ENCODE measurements at regions not wholly inside any gene's neighbourhood (a gene's known extent, or its start where the extent isn't known, plus 50 kb on each side); places are given as distances from the start of the nearest gene placed in this dataset.

GRCh38 chr4:167721617-167722486 is 370.5 kb upstream of the ANXA10 start:
- no peak overlapping the region for H3K27ac ChIP-seq
- H3K9me3 ChIP-seq (ENCODE audit: low read depth, low read length): no peaks in the 10 kb centered on the region
- TF ChIP-seq EZH2 (IDR thresholded peaks at IDR 0.05) (no peak), FOXP2 (optimal IDR thresholded peaks at IDR 0.05; ENCODE audit: control extremely low read depth, extremely low read length, insufficient read depth) (no peak), POLR2AphosphoS5 (IDR thresholded peaks at IDR 0.05; ENCODE audit: borderline replicate concordance, low read depth, low read length) (no peak)
- no peak overlapping the region for H3K4me3 ChIP-seq
- no peaks in the 10 kb centered on the region for H3K36me3 ChIP-seq (ENCODE audit: insufficient read depth, low read length)
- DNase-seq (ENCODE audit: low read depth, low spot score): no peak
- no peak overlapping the region for H3K9ac ChIP-seq (ENCODE audit: insufficient read length)

DNA sequence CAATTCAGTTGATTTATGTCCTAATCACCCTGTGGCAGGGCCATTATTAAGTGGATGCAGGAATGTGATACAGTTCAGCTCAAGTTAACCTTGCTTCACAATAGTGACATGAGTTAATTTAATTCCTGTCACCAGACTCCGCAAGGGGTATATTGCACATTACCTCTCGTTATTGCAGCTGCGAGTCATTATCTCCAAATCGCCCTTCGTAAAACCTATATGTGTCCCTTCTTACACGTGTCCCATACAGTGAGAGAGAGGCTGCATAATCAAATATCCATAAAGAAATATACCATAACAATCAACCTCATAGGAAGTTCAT is 369.9 kb upstream of the ANXA10 start:
- H3K9ac ChIP-seq (ENCODE audit: insufficient read length): no peak overlapping the region
- no peaks in the 10 kb centered on the region for H3K36me3 ChIP-seq (ENCODE audit: insufficient read depth, low read length)
- TF ChIP-seq FOXP2 (optimal IDR thresholded peaks at IDR 0.05; ENCODE audit: control extremely low read depth, extremely low read length, insufficient read depth) (no peak), POLR2AphosphoS5 (IDR thresholded peaks at IDR 0.05; ENCODE audit: borderline replicate concordance, low read depth, low read length) (no peak), EZH2 (IDR thresholded peaks at IDR 0.05) (no peak)
- H3K4me3 ChIP-seq: no peak overlapping the region
- no peak overlapping the region for H3K27ac ChIP-seq
- no peaks in the 10 kb centered on the region for H3K9me3 ChIP-seq (ENCODE audit: low read depth, low read length)
- DNase-seq (ENCODE audit: low read depth, low spot score): no peak

- no peak for DNase-seq (ENCODE audit: low read depth, low spot score)
- Histone ChIP-seq H3K4me3 (no peak overlapping the region), H3K9ac (ENCODE audit: insufficient read length) (no peak overlapping the region), H3K9me3 (ENCODE audit: low read depth, low read length) (no peaks in the 10 kb centered on the region), H3K36me3 (ENCODE audit: insufficient read depth, low read length) (no peaks in the 10 kb centered on the region), H3K27ac (no peak overlapping the region)
- TF ChIP-seq EZH2 (IDR thresholded peaks at IDR 0.05) (no peak), POLR2AphosphoS5 (IDR thresholded peaks at IDR 0.05; ENCODE audit: borderline replicate concordance, low read depth, low read length) (no peak), FOXP2 (optimal IDR thresholded peaks at IDR 0.05; ENCODE audit: control extremely low read depth, extremely low read length, insufficient read depth) (no peak)
These were observed 367.4 kb upstream of the ANXA10 start for GRCh38 chr4:167724941-167725340.

- Histone ChIP-seq H3K4me3 (no peak overlapping the region), H3K9ac (ENCODE audit: insufficient read length) (no peak overlapping the region), H3K27ac (no peak overlapping the region), H3K36me3 (ENCODE audit: insufficient read depth, low read length) (no peaks in the 10 kb centered on the region), H3K9me3 (ENCODE audit: low read depth, low read length) (no peaks in the 10 kb centered on the region)
- no peak for DNase-seq (ENCODE audit: low read depth, low spot score)
- TF ChIP-seq EZH2 (IDR thresholded peaks at IDR 0.05): no peak
- no peak for TF ChIP-seq POLR2AphosphoS5 (IDR thresholded peaks at IDR 0.05; ENCODE audit: borderline replicate concordance, low read depth, low read length)
- no peak for TF ChIP-seq FOXP2 (optimal IDR thresholded peaks at IDR 0.05; ENCODE audit: control extremely low read depth, extremely low read length, insufficient read depth)
These were observed 361.6 kb upstream of the ANXA10 start for GRCh38 chr4:167730769-167731168.

GRCh38 chr4:167745024-167745687 is 347.2 kb upstream of the ANXA10 start:
- no peak for TF ChIP-seq EZH2 (IDR thresholded peaks at IDR 0.05)
- TF ChIP-seq POLR2AphosphoS5 (IDR thresholded peaks at IDR 0.05; ENCODE audit: borderline replicate concordance, low read depth, low read length): no peak
- H3K9ac ChIP-seq (ENCODE audit: insufficient read length): no peak overlapping the region
- H3K27ac ChIP-seq: no peak overlapping the region
- DNase-seq (ENCODE audit: low read depth, low spot score): no peak
- no peaks in the 10 kb centered on the region for H3K9me3 ChIP-seq (ENCODE audit: low read depth, low read length)
- no peak overlapping the region for H3K4me3 ChIP-seq
- no peaks in the 10 kb centered on the region for H3K36me3 ChIP-seq (ENCODE audit: insufficient read depth, low read length)

- Histone ChIP-seq H3K4me3 (no peak overlapping the region), H3K36me3 (ENCODE audit: insufficient read depth, low read length) (no peaks in the 10 kb centered on the region), H3K9ac (ENCODE audit: insufficient read length) (no peak overlapping the region), H3K27ac (no peak overlapping the region), H3K9me3 (ENCODE audit: low read depth, low read length) (no peaks in the 10 kb centered on the region)
- DNase-seq (ENCODE audit: low read depth, low spot score): no peak
- TF ChIP-seq EZH2 (IDR thresholded peaks at IDR 0.05): no peak
- TF ChIP-seq FOXP2 (optimal IDR thresholded peaks at IDR 0.05; ENCODE audit: control extremely low read depth, extremely low read length, insufficient read depth): no peak
- TF ChIP-seq POLR2AphosphoS5 (IDR thresholded peaks at IDR 0.05; ENCODE audit: borderline replicate concordance, low read depth, low read length): no peak
These were observed 325.1 kb upstream of the ANXA10 start for GRCh38 chr4:167767281-167767680.

GRCh38 chr4:167774646-167775045 is 317.7 kb upstream of the ANXA10 start:
- no peak overlapping the region for H3K27ac ChIP-seq
- H3K9ac ChIP-seq (ENCODE audit: insufficient read length): no peak overlapping the region
- DNase-seq (ENCODE audit: low read depth, low spot score): no peak
- no peak overlapping the region for H3K4me3 ChIP-seq
- TF ChIP-seq EZH2 (IDR thresholded peaks at IDR 0.05): no peak
- no peak for TF ChIP-seq POLR2AphosphoS5 (IDR thresholded peaks at IDR 0.05; ENCODE audit: borderline replicate concordance, low read depth, low read length)
- TF ChIP-seq FOXP2 (optimal IDR thresholded peaks at IDR 0.05; ENCODE audit: control extremely low read depth, extremely low read length, insufficient read depth): no peak
- no peaks in the 10 kb centered on the region for H3K36me3 ChIP-seq (ENCODE audit: insufficient read depth, low read length)
- no peaks in the 10 kb centered on the region for H3K9me3 ChIP-seq (ENCODE audit: low read depth, low read length)

- DNase-seq (ENCODE audit: low read depth, low spot score): no peak
- TF ChIP-seq FOXP2 (optimal IDR thresholded peaks at IDR 0.05; ENCODE audit: control extremely low read depth, extremely low read length, insufficient read depth): no peak
- TF ChIP-seq EZH2 (IDR thresholded peaks at IDR 0.05): no peak
- no peak for TF ChIP-seq POLR2AphosphoS5 (IDR thresholded peaks at IDR 0.05; ENCODE audit: borderline replicate concordance, low read depth, low read length)
- no peak overlapping the region for H3K4me3 ChIP-seq
These were observed 317.0 kb upstream of the ANXA10 start for GRCh38 chr4:167775375-167775774.

More at GRCh38 chr4:167775375-167775774, 317.0 kb upstream of the ANXA10 start:
- no peak overlapping the region for H3K9ac ChIP-seq (ENCODE audit: insufficient read length)
- H3K27ac ChIP-seq: no peak overlapping the region
- no peaks in the 10 kb centered on the region for H3K9me3 ChIP-seq (ENCODE audit: low read depth, low read length)
- H3K36me3 ChIP-seq (ENCODE audit: insufficient read depth, low read length): no peaks in the 10 kb centered on the region
